NCI-H1092 (cell line): ENCODE measurements at regions not wholly inside any gene's neighbourhood (a gene's known extent, or its start where the extent isn't known, plus 50 kb on each side); places are given as distances from the start of the nearest gene placed in this dataset.
"Not testable (repeated sequence)": the region's sequence is repeated elsewhere in the genome, so short reads cannot be mapped to it uniquely, and the experiment has no call there.

ENCODE experiments used
- DNase-seq: peaks from one replicate; lab custom pipeline; 2025; lab: John Stamatoyannopoulos, UW

- not testable (repeated sequence) for DNase-seq
Observed at GRCh38 chr10:77740396-77740795, 102.8 kb upstream of the KCNMA1 start.

DNA sequence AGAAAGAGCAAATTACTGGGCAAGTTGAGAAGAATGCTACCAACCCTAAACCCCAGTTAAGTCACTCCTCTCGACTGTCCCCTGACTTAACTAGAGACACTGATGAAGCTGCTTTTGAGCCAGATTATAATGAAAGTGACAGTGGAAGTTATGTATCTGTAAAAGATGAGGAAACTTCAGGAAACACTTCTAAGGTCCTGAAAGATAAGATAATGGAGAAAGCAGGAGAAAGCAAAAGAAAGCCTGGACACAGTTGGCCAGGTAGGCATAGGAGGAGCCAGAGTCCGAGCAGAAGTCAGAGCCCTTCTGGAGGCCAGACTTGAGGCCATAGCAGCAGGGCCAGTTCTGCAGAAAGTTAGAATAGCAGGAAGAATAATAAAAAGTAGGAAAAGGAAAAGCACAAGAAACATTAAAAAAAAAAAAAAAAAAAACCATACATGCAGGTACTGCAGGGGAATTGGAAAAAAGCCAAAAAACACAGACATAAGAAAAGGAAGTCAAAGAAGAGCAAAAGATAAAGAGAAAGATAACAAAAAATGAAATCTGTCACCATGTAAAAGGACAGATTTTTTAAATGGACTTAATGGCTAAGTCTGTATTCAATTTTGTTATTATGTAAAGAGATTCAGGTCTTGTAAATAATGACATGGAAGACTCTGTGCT lies 101.0 kb upstream of the KCNMA1 start:
- no peak for DNase-seq

DNA sequence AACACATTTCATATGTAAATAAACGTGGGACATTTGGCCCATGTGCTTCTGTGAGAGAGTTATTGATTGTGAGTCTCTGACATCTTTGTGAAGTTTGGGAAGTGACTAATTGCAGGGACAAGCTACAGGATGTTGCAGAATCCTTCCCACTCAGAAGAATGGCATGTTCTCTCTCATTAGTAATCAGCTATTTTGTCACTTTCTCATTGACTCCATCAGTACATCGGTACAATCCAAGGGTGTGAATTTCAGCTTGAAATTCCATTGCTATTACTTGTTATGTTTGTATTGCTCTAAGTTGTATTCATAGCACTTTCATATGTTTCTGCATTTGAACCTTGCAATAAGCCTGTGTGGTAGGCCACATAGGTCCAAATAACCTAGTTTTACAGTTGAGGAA lies 100.0 kb upstream of the KCNMA1 start:
- no peak for DNase-seq

DNA sequence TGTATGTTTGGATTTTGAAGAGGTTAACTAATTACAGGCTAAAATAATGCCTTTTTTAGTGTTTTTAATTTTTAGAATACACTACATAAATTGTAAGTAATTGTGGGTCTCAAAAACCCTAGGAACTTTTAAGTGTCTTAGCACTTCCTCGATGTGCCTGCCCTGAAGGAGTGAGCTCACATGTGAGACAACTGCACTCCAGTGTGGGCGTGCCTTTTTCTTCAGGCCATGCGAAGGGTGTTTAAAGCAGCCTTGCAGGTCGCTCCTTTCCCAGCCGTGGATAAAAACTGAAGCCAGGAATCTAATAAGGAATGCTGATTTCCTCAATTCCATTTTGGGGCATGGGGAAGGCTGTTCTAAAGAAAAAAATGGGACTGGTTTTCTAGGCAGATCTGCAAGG lies 97.5 kb upstream of the KCNMA1 start:
- not testable (repeated sequence) for DNase-seq

- no peak for DNase-seq
Observed at GRCh38 chr10:77732213-77733003, 94.8 kb upstream of the KCNMA1 start.

DNA sequence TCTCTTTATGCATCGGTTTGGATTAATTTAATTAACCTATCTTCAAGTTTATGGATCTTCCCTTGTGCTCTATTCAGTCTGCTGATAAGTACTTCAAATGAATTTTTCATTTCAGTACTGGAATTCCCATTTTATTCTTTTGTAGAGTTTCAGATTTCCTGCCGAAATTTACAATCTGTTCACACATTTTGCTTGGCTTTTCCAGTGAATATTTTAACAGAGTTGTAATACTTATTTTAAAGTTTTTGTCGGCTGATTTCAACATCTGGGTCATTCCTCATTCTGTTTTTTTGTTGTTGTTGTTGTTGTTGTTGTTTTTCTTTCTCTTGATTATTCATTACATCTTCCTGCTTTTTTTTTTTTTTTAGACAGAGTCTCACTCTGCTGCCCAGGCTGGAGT lies 89.9 kb upstream of the KCNMA1 start:
- DNase-seq, result no peak

DNA sequence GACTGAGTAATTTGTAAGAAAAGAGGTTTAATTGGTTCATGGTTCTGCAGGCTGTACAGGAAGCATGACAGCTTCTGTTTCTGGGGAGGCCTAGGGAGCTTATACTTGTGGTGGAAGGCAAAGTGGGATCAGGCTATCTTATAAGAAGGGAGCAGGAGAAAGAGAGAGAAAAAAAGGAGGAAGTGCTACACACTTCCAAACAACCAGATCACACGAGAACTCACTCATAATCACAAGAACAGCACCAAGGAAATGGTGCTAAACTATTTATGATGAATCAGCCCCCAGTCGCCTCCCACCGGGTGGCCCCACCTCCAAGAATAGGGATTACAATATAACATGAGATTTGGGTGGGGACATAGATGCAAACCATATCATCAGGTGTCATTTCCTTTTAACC lies 89.1 kb upstream of the KCNMA1 start:
- no peak for DNase-seq

DNA sequence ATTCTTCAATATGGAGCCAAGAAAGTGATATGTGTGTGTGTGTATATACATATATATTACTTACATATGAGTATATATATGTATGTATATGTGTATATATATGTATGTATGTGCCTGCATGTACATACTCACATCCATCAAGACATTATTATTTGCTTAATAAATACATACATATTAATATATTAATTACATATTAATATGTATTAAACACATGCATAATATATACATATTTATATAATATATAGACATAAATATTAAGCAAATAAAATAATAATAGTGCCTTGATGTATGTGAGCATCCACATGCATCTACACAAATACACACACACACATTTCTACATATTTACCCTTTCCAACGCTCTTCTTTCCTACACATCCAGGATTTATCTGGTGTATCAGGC lies 88.7 kb upstream of the KCNMA1 start:
- no peak for DNase-seq

GRCh38 chr10:77724820-77725219 lies 87.2 kb upstream of the KCNMA1 start:
- DNase-seq, result no peak

GRCh38 chr10:77723376-77723775 lies 85.8 kb upstream of the KCNMA1 start:
- no peak for DNase-seq

GRCh38 chr10:77722956-77723355 lies 85.3 kb upstream of the KCNMA1 start:
- not testable (repeated sequence) for DNase-seq

DNA sequence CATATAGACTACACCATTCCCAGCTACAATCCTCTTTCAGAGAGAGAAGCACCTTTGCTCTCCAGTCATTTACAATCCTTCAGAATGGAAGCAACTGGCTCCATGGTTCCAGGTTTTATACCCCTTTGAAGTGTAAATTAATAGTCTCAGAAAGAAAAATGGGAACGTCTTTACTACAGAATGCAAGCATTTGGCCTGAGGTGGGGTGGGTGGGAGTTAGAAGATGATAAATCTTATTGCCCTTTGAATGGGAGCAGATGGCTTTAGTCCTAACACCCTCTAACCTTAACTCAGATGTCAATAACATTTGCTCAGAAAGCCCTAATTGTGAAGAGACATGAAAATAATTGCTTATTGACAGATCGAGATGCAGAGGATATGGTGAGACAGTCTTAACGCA lies 84.2 kb upstream of the KCNMA1 start:
- no peak for DNase-seq

DNA sequence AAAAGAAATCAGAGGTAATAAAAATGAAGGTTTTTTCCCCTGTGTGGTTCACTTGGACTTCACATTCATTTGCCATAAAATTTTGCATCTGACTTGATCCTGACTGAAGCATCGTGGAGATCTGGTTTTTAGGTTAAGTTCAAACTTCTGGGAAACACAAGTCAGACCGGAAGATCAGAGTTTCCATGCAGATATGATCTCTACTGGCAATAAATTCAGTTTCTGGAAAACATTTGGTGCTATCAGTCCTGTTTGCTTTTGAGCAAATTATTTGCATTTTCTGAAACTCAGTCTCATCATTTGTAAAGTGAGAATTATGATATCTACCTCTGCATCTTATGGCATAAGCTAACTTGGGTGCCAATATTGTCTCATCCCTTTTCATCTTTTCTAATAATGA lies 81.3 kb upstream of the KCNMA1 start:
- DNase-seq, result no peak

DNA sequence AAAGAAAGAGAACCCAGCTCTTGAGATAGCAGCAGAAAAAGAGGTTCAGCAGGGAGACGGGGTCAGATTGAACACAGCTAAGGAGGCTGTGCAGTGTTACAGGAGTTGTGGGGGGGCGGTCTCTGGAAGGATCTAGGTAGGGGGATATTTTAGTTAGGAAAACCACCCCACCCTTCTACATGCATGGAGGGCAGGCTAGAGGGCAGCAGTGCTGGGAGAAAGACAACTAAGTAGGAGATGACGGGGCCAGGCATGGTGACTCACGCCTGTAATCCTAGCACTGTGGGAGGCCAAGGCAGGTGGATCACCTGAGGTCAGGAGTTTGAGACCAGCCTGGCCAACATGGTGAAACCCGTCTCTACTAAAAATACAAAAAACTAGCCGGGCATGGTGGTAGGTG lies 80.7 kb upstream of the KCNMA1 start:
- not testable (repeated sequence) for DNase-seq

GRCh38 chr10:77717336-77717735 lies 79.7 kb upstream of the KCNMA1 start:
- no peak for DNase-seq

DNA sequence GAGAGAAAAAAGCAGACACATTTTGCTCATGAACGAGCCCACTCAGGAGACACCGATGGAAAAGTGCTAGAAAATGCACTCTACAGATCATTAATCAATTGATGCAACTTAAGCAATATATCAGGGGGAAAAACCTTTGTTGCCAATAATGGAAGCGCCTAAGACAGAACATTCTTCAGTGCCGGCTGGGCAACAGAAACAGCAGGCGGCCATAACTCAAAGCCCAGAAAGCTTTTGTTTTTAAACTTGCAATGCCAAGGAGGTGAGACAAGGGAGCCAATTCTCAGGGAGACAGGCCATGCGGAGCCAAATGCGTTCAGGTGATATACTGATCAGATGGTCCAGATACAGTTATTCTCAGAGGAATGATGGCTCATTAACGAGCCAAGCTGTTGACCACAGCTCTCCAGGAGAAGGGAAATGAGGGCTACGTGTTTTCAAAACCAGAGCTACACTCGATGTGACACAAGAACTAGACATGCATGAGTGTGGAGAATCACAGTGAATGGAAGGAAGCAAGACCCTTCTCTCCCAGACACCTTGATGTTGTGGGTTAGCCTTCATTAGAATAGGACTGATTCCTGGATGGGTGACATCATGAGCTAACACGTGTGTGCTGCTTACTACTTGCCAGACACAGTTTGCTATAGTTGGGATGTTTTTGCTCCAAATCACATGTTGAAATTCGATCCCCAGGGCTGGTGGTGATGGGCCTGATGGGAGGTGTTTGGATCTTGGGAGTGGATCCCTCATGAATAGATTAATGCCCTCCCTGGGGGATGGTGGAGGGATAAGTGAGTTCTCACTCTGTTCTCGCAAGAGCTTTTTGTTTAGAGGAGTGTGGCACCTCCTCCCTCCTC lies 79.1 kb upstream of the KCNMA1 start:
- DNase-seq, result no peak

DNA sequence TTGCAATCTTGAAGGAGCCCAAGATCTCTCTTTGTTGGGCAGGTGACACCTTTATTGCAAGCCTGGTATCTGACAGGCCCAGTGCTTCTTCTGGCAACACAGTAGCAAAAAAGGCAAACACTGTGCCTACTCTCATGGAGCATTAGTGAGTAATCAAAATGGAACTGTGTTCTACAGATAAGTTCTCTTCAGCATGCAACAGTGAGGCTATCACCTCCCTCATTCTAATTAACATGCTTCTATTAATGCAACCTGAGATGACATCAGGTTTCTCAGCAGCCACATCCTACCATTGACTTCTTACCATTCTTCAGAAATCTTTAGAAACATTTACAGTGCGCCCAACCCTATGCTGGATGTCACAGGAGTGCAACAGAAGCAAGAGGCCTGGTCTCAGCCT lies 77.9 kb upstream of the KCNMA1 start:
- DNase-seq, result no peak

DNA sequence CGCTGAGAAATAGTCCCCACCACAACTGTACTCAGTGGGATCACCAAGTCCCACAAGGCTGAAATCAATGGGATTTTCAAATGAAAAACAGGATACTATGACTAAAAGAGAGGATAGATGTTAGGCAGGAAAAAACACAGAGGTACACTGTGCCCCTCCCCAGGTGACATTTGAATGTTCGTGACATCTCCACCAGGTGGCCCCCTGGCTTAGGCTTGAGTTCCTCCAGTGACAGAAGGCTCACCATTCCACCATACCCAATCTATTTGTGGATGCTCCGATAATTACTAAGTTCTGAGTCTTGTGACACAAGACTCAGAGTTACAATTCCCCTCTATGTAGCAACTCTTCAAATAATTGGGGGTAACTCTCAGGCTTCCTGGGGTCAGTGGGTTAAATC lies 77.5 kb upstream of the KCNMA1 start:
- no peak for DNase-seq

DNA sequence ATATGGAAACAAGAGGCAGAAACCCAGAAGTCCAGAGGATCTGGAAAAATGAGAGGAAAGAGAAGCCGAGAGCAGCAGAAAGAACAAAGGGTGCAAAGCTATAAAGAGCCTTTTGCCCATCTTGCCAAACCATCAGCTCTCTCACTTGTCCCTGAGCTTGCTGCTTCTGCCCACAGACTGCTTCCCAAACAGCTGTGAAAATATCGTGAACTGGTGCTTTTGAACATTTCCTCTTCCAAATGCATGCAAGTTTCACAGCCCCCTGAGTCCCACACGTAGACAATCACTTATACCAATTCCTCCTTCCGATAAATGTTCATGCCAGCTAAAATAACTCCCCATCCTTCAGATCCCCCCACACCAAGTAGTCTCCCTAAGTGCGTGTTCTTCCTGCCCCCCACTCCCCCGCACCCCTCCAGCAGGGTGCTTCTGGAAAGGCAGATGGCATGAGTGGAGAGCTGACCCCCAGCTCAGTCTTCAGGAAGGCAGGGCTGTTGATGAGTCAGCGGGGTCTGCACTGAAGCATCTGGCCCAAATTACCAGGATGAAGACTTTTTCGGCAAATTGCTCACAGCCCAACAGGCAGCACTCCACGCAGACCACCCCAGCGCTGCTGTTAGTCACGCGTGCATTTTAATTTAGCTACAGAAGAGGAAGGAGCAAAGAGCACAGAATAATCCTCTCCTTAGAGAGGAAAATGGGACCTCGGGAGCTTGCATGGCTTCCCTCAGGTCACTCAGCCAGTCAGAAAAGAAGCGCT lies 76.1 kb upstream of the KCNMA1 start:
- no peak for DNase-seq

DNA sequence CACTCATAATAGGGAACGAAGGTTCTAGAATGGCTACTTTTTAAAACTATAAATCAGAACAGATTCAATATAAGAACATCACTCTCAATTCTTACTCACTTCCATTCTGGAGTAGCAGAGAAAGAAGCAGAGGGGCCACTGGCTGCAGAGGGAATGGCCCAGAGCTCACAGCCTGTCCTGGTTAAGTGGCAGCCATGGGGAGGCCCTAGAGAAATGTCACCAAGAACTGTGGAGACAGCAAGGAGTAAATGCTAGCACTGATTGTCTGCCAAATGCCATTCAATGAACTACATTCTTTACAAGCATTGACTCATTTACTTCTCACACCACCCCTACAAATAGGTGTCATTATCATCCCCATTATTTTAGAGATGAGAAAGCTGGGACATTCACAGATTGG lies 74.6 kb upstream of the KCNMA1 start:
- DNase-seq, result no peak

- no peak for DNase-seq
Observed at GRCh38 chr10:77711683-77712049, 74.1 kb upstream of the KCNMA1 start.
